ENCODE measurements at regions not wholly inside any gene's neighbourhood (a gene's known extent, or its start where the extent isn't known, plus 50 kb on each side); places are given as distances from the start of the nearest gene placed in this dataset.

- no peak for TF ChIP-seq POLR2AphosphoS5 (IDR thresholded peaks at IDR 0.05)
- peak; percentile 10 to 24 for TF ChIP-seq CTCF (IDR thresholded peaks at IDR 0.05)
These were observed 228.1 kb upstream of the AMIGO2 start for GRCh38 chr12:47307680-47308399.

All from suprapubic skin (tissue), 3 donors.